ENCODE measurements at regions not wholly inside any gene's neighbourhood (a gene's known extent, or its start where the extent isn't known, plus 50 kb on each side); places are given as distances from the start of the nearest gene placed in this dataset.

DNA sequence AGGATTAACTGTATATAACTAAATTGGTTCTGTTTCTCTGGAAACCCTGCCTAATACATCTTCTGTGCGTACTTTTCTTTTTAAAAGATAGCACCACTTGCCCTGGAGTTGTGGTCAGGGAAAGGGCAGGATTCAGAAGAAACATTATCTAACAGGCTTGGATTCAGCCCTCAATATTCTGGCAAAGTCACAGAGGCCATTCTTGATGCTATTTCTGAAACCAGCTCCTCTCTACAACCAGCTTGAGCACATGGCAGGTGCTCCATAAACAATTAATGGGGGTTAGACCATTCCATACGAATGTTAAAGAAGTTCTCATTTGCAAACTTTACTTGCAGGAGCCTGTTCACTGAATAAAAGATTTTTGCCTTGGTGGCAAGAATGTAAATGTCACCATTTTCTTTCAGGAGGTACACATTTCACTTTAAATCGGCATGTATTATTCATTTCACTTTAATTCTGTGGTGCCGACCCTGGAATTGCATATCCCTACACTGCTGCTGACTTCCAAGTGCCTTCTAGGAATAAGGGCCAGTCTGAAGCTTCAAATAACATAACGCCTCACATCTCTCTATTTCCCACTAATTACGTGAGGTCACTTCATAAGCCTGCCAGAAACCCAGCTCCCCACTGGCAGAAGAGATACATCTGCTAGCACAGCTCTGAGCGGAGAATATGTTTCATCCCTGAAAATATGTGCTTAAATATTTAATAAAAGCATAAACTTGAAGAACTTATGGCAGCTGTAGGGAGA, 248.7 kb downstream of the ADGRG6 start:
- DNase-seq (ENCODE audit: low spot score): no peak
- in situ Hi-C loops (cut with HindIII; ENCODE audit: low sequenced_read_pairs): no loop called here

DNA sequence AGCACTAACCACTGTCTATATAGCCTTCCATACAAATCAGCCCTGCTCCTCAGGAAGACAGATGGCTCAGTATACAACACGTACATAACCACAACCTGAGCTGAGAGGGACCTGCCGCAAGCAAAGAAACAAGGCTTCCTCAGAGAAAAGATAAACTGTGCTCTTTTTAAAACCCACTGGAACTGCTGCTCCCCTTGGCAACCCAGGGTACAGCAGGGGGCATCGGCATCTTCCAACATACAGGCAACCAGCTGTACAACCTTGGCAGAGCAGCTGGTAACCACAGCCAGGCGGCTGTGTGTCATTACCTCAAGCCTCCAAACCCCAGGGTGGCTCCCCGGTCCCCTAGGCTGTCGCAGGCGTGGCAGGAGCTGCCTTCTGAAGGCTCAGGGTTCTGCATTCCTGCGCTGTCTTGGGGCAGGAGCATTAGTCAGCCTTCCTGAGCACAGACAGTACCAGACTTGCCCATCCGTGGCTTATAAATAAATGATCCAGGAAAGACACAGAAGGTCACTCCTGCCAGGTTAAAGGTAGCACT, 249.5 kb downstream of the ADGRG6 start:
- in situ Hi-C loops (cut with HindIII; ENCODE audit: low sequenced_read_pairs): no loop called here
- no peak for DNase-seq (ENCODE audit: low spot score)

DNA sequence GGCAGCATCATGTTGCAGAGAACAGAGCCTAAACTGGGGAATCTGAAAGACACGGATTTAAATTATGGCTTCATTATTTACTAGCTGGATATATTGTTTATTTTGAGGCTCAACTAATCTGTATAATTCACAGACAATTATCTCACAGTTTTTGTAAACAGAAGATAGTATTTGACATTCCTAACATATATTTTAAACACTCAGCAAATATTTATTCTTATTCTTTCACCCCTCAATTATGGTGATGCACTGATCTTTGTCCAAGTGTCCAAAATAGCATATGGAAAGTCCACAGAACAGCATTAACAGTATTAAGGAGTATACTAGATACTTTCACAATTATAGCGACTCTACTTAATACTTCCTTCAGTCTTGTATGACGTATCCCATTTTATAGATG, 257.0 kb downstream of the ADGRG6 start:
- no peak for DNase-seq (ENCODE audit: low spot score)
- in situ Hi-C loops (cut with HindIII; ENCODE audit: low sequenced_read_pairs): no loop called here

DNA sequence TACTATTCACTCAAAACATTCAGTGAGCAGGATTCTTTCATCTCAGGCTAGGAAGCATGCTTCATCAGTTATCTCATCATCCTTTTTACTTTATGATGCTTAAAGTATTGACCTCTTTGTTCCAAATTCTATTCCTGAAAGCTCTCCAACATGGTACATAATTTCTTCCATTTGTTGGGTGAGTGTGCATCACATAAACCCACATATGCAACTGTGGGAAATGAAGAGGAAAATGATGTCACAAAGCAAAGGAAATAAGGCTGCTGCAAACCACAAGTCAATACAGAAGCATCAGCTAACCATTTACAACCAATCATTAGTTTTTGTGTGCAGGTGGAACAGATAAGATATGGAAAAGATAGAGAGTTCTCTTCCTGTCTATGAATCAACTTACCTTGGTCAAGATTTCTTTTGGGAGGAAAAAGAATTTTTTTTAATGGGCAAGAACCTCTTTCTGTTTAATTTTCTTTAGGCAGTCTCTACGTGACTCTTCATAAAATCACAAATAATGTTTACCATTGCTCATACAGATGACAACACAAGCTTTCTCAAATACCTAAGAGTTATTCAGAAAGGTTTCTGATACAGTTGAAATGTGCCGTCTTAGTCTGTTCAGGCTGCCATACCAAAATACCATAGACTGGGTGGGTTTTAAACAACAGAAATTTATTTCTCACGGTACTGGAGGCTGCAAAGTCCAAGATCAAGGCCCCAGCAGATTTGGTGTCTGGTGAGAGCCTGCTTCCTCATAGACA, 259.9 kb downstream of the ADGRG6 start:
- no peak for DNase-seq (ENCODE audit: low spot score)
- in situ Hi-C loops (cut with HindIII; ENCODE audit: low sequenced_read_pairs): no loop called here

DNA sequence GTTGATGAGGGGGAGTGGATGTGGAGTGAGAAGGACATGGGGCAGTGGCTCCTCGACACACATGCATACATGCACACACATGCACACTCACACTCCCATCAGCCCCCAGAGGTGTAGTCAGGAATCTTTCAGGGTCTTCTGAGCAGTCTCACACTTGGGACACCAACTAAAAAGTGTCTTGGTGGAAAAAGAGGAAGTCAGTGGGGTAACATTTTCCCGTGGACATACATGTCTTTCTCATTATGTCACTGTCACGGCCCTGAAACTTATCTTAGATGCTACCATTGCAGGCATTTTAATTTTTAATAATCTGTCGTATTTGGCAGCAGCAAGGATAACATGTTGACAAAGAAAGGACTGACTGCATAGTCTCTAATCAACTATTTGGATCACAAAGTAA, 261.1 kb downstream of the ADGRG6 start:
- in situ Hi-C loops (cut with HindIII; ENCODE audit: low sequenced_read_pairs): no loop called here
- no peak for DNase-seq (ENCODE audit: low spot score)

DNA sequence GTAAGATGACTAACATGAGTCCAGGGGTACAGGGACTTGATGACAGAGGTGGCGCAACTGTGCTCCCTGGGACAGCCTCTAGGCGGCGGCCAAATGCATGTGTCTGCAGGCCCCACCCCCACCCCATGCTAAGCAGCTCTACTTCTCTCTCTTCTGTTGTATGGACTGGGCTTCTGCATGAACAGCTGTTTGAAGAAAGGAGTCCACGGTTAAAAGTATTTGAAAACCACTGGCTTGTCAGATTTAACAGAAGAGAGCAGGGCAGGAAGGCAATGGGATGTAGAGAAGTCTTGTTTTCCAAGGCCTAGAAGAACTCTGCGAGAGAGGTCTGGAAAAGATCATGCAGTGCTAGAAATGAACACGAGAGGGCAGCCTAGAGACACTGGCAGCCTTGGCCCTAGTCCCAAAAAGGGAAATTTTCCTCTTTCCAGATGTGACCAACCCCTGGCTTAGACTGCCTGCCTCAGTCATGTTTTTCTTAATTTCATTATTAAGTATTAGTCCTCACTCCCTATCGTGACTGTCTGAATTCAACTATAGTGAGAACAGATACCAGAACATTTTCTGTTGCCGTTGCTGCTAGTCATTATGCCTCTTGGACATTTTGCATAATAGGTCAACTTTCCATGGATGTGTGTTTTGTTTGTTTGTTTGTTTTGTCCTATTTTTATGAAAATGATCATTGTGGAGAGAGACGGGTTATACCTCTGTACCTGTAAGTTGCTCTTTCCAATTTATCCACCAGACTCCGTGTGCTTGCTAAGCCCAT, 265.0 kb downstream of the ADGRG6 start:
- in situ Hi-C loops (cut with HindIII; ENCODE audit: low sequenced_read_pairs): no loop called here
- DNase-seq (ENCODE audit: low spot score): peak; percentile 13

DNA sequence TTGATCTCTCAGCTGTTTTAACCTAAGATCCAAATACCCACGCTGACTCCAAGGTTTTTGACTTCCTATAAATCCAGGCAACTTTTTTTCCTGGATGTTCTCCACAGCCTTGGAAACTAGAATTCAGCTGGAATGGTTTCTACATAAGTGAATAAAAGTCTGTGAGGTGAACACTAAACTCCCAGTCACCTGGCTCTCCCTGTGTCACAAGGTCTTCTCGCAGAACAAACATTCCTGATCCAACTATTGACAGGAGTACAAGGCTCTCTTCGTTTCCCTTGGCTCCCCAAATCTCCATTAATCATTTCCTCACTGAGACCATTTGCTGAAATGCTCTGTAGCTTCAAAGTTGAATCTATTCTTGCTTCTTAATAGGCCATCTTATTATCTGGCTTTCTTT, 265.7 kb downstream of the ADGRG6 start:
- in situ Hi-C loops (cut with HindIII; ENCODE audit: low sequenced_read_pairs): no loop called here
- no peak for DNase-seq (ENCODE audit: low spot score)

DNA sequence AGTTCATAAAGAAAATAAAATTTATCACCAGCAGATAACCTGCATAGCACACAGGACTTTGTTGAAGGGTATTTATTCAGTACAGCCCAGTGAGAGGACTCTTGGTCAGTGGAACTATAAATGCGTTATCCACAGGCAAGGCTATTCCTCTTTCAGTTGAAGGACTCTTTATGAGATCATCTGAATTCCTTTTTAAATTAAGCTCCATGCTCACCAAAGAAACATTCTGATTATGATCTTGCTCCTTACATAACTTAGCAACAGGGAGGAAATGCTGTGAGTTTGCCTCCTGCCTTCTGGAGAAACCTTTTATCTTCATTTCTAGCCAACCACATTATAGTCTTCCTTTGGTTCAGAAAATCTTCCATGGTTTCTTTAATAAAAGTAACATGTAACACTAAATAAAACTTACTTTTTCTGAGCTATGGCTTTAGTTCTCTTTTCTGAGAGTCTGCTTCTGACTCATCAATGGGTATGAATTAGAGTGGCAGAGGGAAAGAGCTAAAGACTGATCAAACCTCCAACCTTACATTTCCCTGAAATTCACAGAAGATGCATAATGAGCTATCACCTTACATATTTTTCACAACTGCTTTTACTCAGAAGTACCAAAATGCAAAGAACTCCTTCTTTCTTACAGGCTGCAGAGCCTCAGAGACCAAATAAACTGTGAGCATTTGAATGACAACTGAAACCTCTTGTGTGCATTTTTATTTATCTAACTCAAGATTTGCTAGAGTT, 267.2 kb downstream of the ADGRG6 start:
- in situ Hi-C loops (cut with HindIII; ENCODE audit: low sequenced_read_pairs): no loop called here
- DNase-seq (ENCODE audit: low spot score): no peak

DNA sequence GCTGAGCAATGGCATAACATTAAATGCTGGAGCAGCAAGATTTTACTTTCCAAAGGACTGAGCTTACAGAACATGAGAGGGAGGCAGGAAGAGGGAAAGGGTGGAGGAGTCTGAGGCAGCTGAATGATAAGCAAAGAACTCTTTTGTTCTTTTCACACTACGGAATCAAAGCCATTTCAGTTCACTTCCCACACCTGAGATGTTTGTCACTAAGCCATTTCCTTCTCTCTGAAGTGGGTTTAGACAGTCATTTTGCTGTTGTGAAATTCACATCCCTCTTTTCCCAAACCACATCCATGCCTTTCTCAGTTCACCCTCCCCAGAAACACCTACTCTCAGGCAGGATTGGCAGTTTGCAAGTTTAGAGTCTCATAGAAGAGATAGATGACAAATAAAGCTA, 267.9 kb downstream of the ADGRG6 start:
- DNase-seq (ENCODE audit: low spot score): no peak
- in situ Hi-C loops (cut with HindIII; ENCODE audit: low sequenced_read_pairs): no loop called here

DNA sequence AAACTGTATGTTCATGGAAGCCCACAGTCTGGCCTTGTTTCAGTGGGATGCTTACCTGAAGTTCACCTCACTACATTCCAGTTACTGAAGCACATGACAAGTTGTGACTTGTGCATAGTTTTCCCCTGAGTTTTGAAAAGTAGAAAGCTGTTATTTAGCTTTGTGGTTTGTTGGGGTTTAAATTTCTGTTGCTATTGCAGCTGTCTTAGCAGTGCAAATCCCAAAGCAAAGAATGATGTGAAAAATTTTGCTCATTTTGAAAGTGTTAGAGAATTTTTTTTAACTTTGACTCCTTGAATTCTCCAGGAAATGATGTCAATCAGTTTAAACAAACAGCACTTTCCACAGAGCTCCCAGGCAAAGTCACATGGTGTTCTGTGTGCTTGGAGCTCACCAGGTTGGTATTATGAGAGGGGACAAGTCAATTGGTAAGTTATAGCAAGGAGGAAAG, 268.4 kb downstream of the ADGRG6 start:
- DNase-seq (ENCODE audit: low spot score): no peak

DNA sequence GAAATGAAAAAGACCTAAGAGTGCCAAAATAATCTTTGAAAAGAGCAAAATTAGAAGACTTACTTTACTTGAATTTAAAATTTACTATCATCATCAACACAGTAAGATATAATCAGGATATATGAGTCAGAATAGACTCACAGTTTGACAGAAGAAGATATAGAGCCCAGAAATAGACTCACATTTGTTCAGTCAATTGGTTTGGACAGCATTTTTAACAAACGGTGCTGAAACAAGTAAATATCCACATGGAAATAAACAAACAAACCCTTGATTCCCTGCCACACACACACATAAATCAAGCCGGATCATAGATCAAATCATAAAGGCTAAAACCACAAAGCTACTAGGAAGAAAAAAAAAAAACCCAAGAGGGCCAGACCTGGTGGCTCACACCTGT, 291.1 kb downstream of the ADGRG6 start:
- in situ Hi-C loops (cut with HindIII; ENCODE audit: low sequenced_read_pairs): no loop called here
- DNase-seq (ENCODE audit: low spot score): no peak

More for the DNA sequence above, 268.4 kb downstream of the ADGRG6 start:
- in situ Hi-C loops (cut with HindIII; ENCODE audit: low sequenced_read_pairs): no loop called here

DNA sequence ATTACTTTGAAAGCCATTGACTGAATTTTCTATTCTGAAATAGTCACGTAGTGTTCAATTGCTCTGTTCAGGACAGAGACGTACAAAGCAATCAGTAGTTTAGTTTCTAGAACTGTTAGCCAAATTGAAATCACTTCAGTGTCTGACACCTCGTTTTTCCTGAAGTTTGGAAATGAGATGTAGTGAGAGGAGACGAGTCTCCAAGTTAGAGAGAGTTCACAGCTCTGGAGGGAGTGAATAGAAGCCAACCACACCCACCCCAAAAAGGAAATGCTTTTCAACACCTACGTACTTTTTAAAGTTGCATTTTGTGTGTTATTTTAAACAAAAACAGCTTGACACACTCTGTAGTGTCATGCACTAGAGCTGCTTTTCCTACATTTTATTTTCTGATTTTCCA, 296.0 kb downstream of the ADGRG6 start:
- in situ Hi-C loops (cut with HindIII; ENCODE audit: low sequenced_read_pairs): no loop called here

DNA sequence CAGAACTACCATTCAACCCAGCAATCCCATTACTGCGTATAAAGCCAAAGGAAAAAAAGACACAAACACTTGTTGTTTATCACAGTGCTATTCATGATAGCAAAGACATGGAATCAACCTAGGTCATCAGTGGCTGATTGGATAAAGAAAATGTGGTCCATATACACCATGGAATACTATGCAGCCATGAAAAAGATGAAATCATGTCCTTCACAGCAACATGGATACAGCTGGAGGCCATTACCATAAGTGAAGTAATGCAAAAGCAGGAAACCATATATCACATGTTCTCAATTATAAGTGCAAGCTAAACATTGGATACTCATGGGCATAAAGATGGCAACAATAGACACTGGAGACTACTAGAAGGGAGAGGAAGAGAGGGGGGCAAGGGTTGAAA, 299.6 kb downstream of the ADGRG6 start:
- no peak for DNase-seq (ENCODE audit: low spot score)
- in situ Hi-C loops (cut with HindIII; ENCODE audit: low sequenced_read_pairs): no loop called here

More for the DNA sequence above, 296.0 kb downstream of the ADGRG6 start:
- no peak for DNase-seq (ENCODE audit: low spot score)

DNA sequence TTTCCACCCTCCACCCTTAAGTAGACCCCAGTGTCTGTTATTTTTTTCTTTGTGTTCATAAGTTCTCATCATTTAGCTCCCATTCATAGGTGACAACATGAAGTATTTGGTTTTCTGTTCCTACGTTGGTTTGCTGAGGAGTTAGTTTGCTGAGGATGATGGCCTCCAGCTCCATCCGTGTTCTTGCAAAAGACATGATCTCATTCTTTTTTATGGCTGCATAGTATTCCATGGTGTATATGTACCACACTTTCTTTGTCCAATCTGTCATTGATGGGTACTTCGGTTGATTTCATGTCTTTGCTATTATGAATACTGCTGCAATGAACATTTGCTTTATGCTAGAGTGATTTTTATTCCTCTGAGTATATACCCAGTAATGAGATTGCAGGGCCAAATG, 301.2 kb downstream of the ADGRG6 start:
- no peak for DNase-seq (ENCODE audit: low spot score)
- in situ Hi-C loops (cut with HindIII; ENCODE audit: low sequenced_read_pairs): no loop called here

DNA sequence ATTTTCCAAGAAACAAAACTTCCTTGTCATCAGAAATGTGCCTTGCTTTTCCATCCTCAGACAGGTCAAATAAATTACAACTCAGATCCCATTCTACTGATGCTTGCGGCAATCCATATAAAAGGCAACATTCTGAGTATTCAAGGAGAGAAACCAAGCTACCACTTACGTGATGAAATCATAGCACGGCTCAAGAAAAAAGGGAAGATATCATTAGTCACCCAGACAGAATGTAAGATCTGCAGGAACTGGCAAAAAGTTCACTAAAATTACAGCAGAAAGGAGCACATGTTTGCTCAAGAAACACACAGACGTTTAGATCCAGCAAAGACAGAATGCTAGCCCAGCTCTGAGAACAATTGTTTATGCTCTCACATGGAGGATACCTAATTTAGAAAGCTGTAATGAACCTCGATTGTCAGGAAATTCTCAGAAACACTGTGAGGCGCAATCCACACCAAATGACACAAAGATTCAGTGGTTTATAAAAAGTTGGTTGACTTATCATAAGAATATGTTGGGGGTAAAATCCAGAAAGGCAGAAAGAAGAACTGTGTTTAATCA, 304.2 kb downstream of the ADGRG6 start:
- in situ Hi-C loops (cut with HindIII; ENCODE audit: low sequenced_read_pairs): no loop called here
- DNase-seq (ENCODE audit: low spot score): no peak

DNA sequence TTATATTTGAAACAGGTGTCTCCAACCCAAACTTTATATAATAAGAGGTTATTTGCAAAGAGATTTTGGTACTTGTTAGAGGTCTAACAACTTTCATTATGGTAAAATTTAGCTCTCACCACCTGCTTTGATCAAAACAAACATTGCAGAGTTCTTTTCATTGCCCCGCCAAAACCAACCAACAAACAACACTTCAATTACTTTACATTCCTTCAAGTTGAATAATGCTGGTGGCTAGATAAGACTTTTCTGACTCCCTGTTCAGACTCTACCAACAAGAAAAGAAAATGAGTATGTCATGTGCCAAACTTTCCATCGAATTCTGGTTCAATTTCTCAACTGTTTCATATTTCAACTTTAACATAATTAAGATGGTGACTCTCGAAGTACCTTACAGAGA, 311.1 kb downstream of the ADGRG6 start:
- no peak for DNase-seq (ENCODE audit: low spot score)

DNA sequence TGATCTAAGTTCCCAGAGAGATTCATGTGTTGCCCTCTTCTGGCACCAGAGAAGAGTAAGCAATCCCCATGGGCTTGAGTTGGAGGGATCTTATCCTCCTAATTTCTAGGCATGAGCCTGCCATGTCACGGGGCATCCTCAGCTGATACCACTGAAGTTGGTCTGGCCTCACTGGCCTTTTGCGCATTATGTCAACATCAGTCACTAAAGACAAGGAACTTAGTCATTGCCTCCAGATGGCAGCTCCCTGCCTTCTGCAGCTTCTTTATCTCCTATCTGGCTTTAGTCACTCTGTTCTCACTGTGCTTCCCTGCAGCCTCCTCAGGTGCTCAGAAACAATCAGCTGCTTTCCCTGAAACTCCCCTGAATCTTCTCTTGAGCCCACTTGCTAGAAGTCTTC, 312.2 kb downstream of the ADGRG6 start:
- DNase-seq (ENCODE audit: low spot score): no peak
- in situ Hi-C loops (cut with HindIII; ENCODE audit: low sequenced_read_pairs): no loop called here

More for the DNA sequence above, 311.1 kb downstream of the ADGRG6 start:
- in situ Hi-C loops (cut with HindIII; ENCODE audit: low sequenced_read_pairs): no loop called here

DNA sequence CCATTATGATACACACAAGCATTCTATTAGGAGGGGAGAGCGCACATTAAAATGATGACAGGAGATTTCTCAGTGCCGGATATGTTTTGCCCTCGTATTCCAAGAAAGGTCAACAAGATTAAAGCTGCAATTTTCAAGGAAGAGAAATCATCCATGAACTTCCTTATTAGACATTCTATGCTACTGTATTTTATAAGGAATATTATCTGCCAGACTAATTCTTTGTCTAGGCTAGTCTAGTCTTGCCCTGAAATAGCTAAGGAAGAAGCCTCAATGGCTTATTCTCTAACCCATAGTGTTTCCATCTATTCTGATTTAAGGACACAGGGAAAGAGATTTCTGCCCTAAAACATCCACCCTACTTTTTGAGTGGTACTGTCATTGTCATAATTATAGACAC, 315.4 kb downstream of the ADGRG6 start:
- DNase-seq (ENCODE audit: low spot score): no peak
- in situ Hi-C loops (cut with HindIII; ENCODE audit: low sequenced_read_pairs): no loop called here

DNA sequence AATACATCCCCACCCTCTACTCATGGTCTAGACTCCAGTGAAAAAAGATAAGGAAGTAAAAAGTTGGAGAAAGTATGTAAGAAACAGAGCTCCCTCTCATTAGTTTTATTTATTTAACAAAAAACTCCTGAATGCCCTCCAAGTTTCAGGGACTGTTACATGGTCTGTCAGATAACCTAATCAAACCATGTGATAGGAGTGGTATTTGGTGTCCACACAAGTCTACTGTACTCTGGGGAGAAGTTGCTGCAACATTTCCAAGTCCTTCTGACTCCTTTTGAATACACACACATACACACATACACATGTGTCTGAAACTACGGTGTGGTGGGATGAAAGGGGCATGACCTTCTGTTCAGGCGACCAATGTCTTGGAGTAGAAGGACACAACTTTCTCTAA, 320.0 kb downstream of the ADGRG6 start:
- in situ Hi-C loops (cut with HindIII; ENCODE audit: low sequenced_read_pairs): no loop called here
- DNase-seq (ENCODE audit: low spot score): no peak

Data from G401 (cell line).